ENCODE measurements at regions not wholly inside any gene's neighbourhood (a gene's known extent, or its start where the extent isn't known, plus 50 kb on each side); places are given as distances from the start of the nearest gene placed in this dataset.

- TF ChIP-seq, protein P1, sequence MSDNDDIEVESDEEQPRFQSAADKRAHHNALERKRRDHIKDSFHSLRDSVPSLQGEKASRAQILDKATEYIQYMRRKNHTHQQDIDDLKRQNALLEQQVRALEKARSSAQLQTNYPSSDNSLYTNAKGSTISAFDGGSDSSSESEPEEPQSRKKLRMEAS (CRISPR knock-in tag; IDR thresholded peaks at IDR 0.05) = peak; percentile 44
- TF ChIP-seq ZNF408 (CRISPR knock-in tag; IDR thresholded peaks at IDR 0.05; ENCODE audit: low read depth) = no peak
- TF ChIP-seq OTX1 (CRISPR knock-in tag; IDR thresholded peaks at IDR 0.05) = no peak
- TF ChIP-seq MYC (IDR thresholded peaks at IDR 0.05; ENCODE audit: low read depth, low read length) = peak; percentile 37; the same call in 1 of the 2 replicates
- TF ChIP-seq MYC (CRISPR knock-in tag; IDR thresholded peaks at IDR 0.05; ENCODE audit: borderline replicate concordance, low read depth) = no peak
- 0 out of 2 replicates have a peak, but pooled peaks have one; percentile 32 for TF ChIP-seq CHD2 (IDR thresholded peaks at IDR 0.05; ENCODE audit: low read depth, low read length)
- no peak for TF ChIP-seq ADNP (tag; IDR thresholded peaks at IDR 0.05)
- TF ChIP-seq, protein P2, sequence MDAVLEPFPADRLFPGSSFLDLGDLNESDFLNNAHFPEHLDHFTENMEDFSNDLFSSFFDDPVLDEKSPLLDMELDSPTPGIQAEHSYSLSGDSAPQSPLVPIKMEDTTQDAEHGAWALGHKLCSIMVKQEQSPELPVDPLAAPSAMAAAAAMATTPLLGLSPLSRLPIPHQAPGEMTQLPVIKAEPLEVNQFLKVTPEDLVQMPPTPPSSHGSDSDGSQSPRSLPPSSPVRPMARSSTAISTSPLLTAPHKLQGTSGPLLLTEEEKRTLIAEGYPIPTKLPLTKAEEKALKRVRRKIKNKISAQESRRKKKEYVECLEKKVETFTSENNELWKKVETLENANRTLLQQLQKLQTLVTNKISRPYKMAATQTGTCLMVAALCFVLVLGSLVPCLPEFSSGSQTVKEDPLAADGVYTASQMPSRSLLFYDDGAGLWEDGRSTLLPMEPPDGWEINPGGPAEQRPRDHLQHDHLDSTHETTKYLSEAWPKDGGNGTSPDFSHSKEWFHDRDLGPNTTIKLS (IDR thresholded peaks at IDR 0.05; ENCODE audit: borderline replicate concordance, low read depth) = peak; percentile 29; the same call in 1 of the 2 replicates
- TF ChIP-seq L3MBTL2 (IDR thresholded peaks at IDR 0.05) = 0 out of 2 replicates have a peak, but pooled peaks have one; percentile 6
- peak; percentile 90 for TF ChIP-seq USF2 (CRISPR knock-in tag; IDR thresholded peaks at IDR 0.05)
- TF ChIP-seq RAD51 (IDR thresholded peaks at IDR 0.05; ENCODE audit: borderline replicate concordance, low read depth) = peak; percentile 90
Measured at GRCh38 chr2:20509770-20510490, 63.1 kb downstream of the RHOB start (continued).
